HCT116 (cell line): ENCODE measurements at regions not wholly inside any gene's neighbourhood (a gene's known extent, or its start where the extent isn't known, plus 50 kb on each side); places are given as distances from the start of the nearest gene placed in this dataset.

Experiments
- ATF3 ChIP-seq: IDR thresholded peaks from 2 replicates; pipeline ENCODE4 v1.6.1; 2012
- CEBPB ChIP-seq: IDR thresholded peaks from 2 replicates; pipeline ENCODE4 v1.6.1; 2012; ENCODE audit warnings: low read depth
- CTCF ChIP-seq, 3 experiments: fragments of 200-600 bp in 1 of 3; sonication (generic) in 1 of 3; IDR thresholded peaks in 2 of 3; conservative IDR thresholded peaks in 1 of 3; 2 replicates each; pipeline ENCODE4 v1.5.1; 2012 to 2017; ENCODE audit warnings: low read depth in 2 of 3, low read length in 2 of 3, antibody characterized with exemption in 1 of 3, borderline replicate concordance in 1 of 3, control low read depth in 1 of 3, mild to moderate bottlenecking in 1 of 3, mixed read lengths in 1 of 3, mixed run types in 1 of 3, moderate library complexity in 1 of 3; ENCODE audit not compliant: insufficient read depth in 1 of 3
- EZH2 ChIP-seq: fragments of 200-600 bp; sonication (generic); IDR thresholded peaks from 2 replicates; pipeline ENCODE4 v1.6.1; 2017; ENCODE audit warnings: antibody characterized with exemption, mixed run types
- EZH2phosphoT487 ChIP-seq: fragments of 200-600 bp; IDR thresholded peaks from 2 replicates; pipeline ENCODE4 v1.6.1; 2018; ENCODE audit warnings: antibody characterized with exemption, borderline replicate concordance
- JUND ChIP-seq: IDR thresholded peaks from 2 replicates; pipeline ENCODE4 v1.6.1; 2012
- MAX ChIP-seq: IDR thresholded peaks from 2 replicates; pipeline ENCODE4 v1.6.1; 2012
- POLR2A ChIP-seq: IDR thresholded peaks from 2 replicates; pipeline ENCODE4 v1.7.0; 2011; ENCODE audit warnings: borderline replicate concordance; ENCODE audit not compliant: insufficient read depth, insufficient read length; ENCODE audit errors: extremely low read depth
- POLR2AphosphoS5 ChIP-seq: IDR thresholded peaks from 2 replicates; pipeline ENCODE4 v1.6.1; 2011; ENCODE audit warnings: mild to moderate bottlenecking, low read depth, low read length, moderate library complexity
- SIN3A ChIP-seq: IDR thresholded peaks from 2 replicates; pipeline ENCODE4 v1.6.1; 2012; ENCODE audit warnings: low read depth

- no peak for TF ChIP-seq CEBPB
- no peak for TF ChIP-seq SIN3A
- TF ChIP-seq POLR2A = no peak
- no peak for TF ChIP-seq EZH2phosphoT487
- TF ChIP-seq EZH2 = no peak
- no peak for TF ChIP-seq MAX
- TF ChIP-seq POLR2AphosphoS5 = no peak
- TF ChIP-seq CTCF (IDR thresholded peaks at IDR 0.05 in 2 of 3, conservative IDR thresholded peaks at IDR 0.05 in 1 of 3; ENCODE audit: borderline replicate concordance in 1 of 3, insufficient read depth in 1 of 3, low read depth in 2 of 3, low read length in 2 of 3) = no peak
- no peak for TF ChIP-seq ATF3
- TF ChIP-seq JUND = no peak
Measured at GRCh38 chr6:65814071-65814470, 107.0 kb upstream of the EYS start.
